ENCODE measurements at regions not wholly inside any gene's neighbourhood (a gene's known extent, or its start where the extent isn't known, plus 50 kb on each side); places are given as distances from the start of the nearest gene placed in this dataset.

- H3K4me1 Mint-ChIP-seq (ENCODE audit: low read depth): peaks cover 70% of the 10 kb centered on the region
- intact Hi-C loops (cut with micrococcal nuclease): no loop called here
- no peaks in the 10 kb centered on the region for H3K36me3 Mint-ChIP-seq (ENCODE audit: low read depth)
Observed at GRCh38 chr15:70497661-70498060, 265.7 kb downstream of the UACA start.

GRCh38 chr15:70495991-70496599 lies 267.3 kb downstream of the UACA start:
- H3K27ac Mint-ChIP-seq: peak overlapping the region; percentile 26
- H3K9me3 Mint-ChIP-seq: no peaks in the 10 kb centered on the region
- H3K27me3 Mint-ChIP-seq: peaks cover 61% of the 10 kb centered on the region
- intact Hi-C loops (cut with micrococcal nuclease): no loop called here
- no peaks in the 10 kb centered on the region for H3K36me3 Mint-ChIP-seq (ENCODE audit: low read depth)
- H3K4me1 Mint-ChIP-seq (ENCODE audit: low read depth): peaks cover 73% of the 10 kb centered on the region
- no peak overlapping the region for H3K4me3 Mint-ChIP-seq

More at GRCh38 chr15:70497661-70498060, 265.7 kb downstream of the UACA start:
- H3K4me3 Mint-ChIP-seq: no peak overlapping the region
- no peaks in the 10 kb centered on the region for H3K9me3 Mint-ChIP-seq
- peaks cover 70% of the 10 kb centered on the region for H3K27me3 Mint-ChIP-seq
- H3K27ac Mint-ChIP-seq: peak overlapping the region; percentile 7

- Mint-ChIP-seq H3K4me1 (ENCODE audit: low read depth) (peaks cover 75% of the 10 kb centered on the region), H3K36me3 (ENCODE audit: low read depth) (no peaks in the 10 kb centered on the region), H3K27me3 (peaks cover 64% of the 10 kb centered on the region), H3K27ac (peak overlapping the region; percentile 99), H3K4me3 (no peak overlapping the region), H3K9me3 (no peaks in the 10 kb centered on the region)
- intact Hi-C loops (cut with micrococcal nuclease): no loop called here
Observed at GRCh38 chr15:70494852-70495571, 268.3 kb downstream of the UACA start.

- Mint-ChIP-seq H3K9me3 (no peaks in the 10 kb centered on the region), H3K27ac (peak overlapping the region; percentile 99), H3K4me1 (ENCODE audit: low read depth) (peaks cover 75% of the 10 kb centered on the region), H3K4me3 (no peak overlapping the region), H3K36me3 (ENCODE audit: low read depth) (no peaks in the 10 kb centered on the region), H3K27me3 (peaks cover 67% of the 10 kb centered on the region)
- intact Hi-C loops (cut with micrococcal nuclease): no loop called here
Observed at GRCh38 chr15:70494517-70494851, 268.9 kb downstream of the UACA start.

GRCh38 chr15:70493787-70494516 lies 269.4 kb downstream of the UACA start:
- H3K9me3 Mint-ChIP-seq: no peaks in the 10 kb centered on the region
- H3K27ac Mint-ChIP-seq: peak overlapping the region; percentile 99
- intact Hi-C loops (cut with micrococcal nuclease): no loop called here
- H3K27me3 Mint-ChIP-seq: peaks cover 65% of the 10 kb centered on the region
- no peak overlapping the region for H3K4me3 Mint-ChIP-seq
- H3K36me3 Mint-ChIP-seq (ENCODE audit: low read depth): no peaks in the 10 kb centered on the region
- peaks cover 80% of the 10 kb centered on the region for H3K4me1 Mint-ChIP-seq (ENCODE audit: low read depth)

- Mint-ChIP-seq H3K36me3 (ENCODE audit: low read depth) (no peaks in the 10 kb centered on the region), H3K9me3 (no peaks in the 10 kb centered on the region), H3K27me3 (peaks cover 62% of the 10 kb centered on the region), H3K4me1 (ENCODE audit: low read depth) (peaks cover 85% of the 10 kb centered on the region), H3K4me3 (no peak overlapping the region), H3K27ac (peak overlapping the region; percentile 99)
- intact Hi-C loops (cut with micrococcal nuclease): no loop called here
Observed at GRCh38 chr15:70493376-70493775, 270.0 kb downstream of the UACA start.

- Mint-ChIP-seq H3K27me3 (peaks cover 53% of the 10 kb centered on the region), H3K36me3 (ENCODE audit: low read depth) (no peaks in the 10 kb centered on the region), H3K9me3 (no peaks in the 10 kb centered on the region), H3K4me3 (peak overlapping the region; percentile 64), H3K4me1 (ENCODE audit: low read depth) (peaks cover 86% of the 10 kb centered on the region), H3K27ac (peak overlapping the region; percentile 99)
- intact Hi-C loops (cut with micrococcal nuclease): loop anchor here (1.0 kb wide), 1 partner anchor 20 kb away; no protein-coding TSS in a partner anchor
Observed at GRCh38 chr15:70492240-70493177, 270.8 kb downstream of the UACA start.

- Mint-ChIP-seq H3K36me3 (ENCODE audit: low read depth) (no peaks in the 10 kb centered on the region), H3K4me1 (ENCODE audit: low read depth) (peaks cover 93% of the 10 kb centered on the region), H3K27me3 (peaks cover 49% of the 10 kb centered on the region), H3K9me3 (no peaks in the 10 kb centered on the region), H3K27ac (peak overlapping the region; percentile 99), H3K4me3 (peak overlapping the region; percentile 64)
- intact Hi-C loops (cut with micrococcal nuclease): loop anchor here (1.0 kb wide), 1 partner anchor 21 kb away; no protein-coding TSS in a partner anchor
Observed at GRCh38 chr15:70491641-70492040, 271.7 kb downstream of the UACA start.

GRCh38 chr15:70491201-70491621 lies 272.1 kb downstream of the UACA start:
- H3K4me1 Mint-ChIP-seq (ENCODE audit: low read depth): peaks cover 97% of the 10 kb centered on the region
- H3K27me3 Mint-ChIP-seq: peaks cover 45% of the 10 kb centered on the region
- no peaks in the 10 kb centered on the region for H3K9me3 Mint-ChIP-seq
- H3K4me3 Mint-ChIP-seq: no peak overlapping the region
- intact Hi-C loops (cut with micrococcal nuclease): no loop called here
- peak overlapping the region; percentile 99 for H3K27ac Mint-ChIP-seq
- no peaks in the 10 kb centered on the region for H3K36me3 Mint-ChIP-seq (ENCODE audit: low read depth)

GRCh38 chr15:70490838-70491155 lies 272.6 kb downstream of the UACA start:
- no peak overlapping the region for H3K4me3 Mint-ChIP-seq
- peaks cover 42% of the 10 kb centered on the region for H3K27me3 Mint-ChIP-seq
- intact Hi-C loops (cut with micrococcal nuclease): no loop called here
- peak overlapping the region; percentile 99 for H3K27ac Mint-ChIP-seq
- H3K4me1 Mint-ChIP-seq (ENCODE audit: low read depth): peaks cover 99% of the 10 kb centered on the region
- no peaks in the 10 kb centered on the region for H3K36me3 Mint-ChIP-seq (ENCODE audit: low read depth)
- no peaks in the 10 kb centered on the region for H3K9me3 Mint-ChIP-seq

GRCh38 chr15:70490148-70490837 lies 273.1 kb downstream of the UACA start:
- H3K36me3 Mint-ChIP-seq (ENCODE audit: low read depth): no peaks in the 10 kb centered on the region
- no peak overlapping the region for H3K4me3 Mint-ChIP-seq
- peaks cover 99% of the 10 kb centered on the region for H3K4me1 Mint-ChIP-seq (ENCODE audit: low read depth)
- intact Hi-C loops (cut with micrococcal nuclease): no loop called here
- no peaks in the 10 kb centered on the region for H3K9me3 Mint-ChIP-seq
- peak overlapping the region; percentile 99 for H3K27ac Mint-ChIP-seq
- peaks cover 39% of the 10 kb centered on the region for H3K27me3 Mint-ChIP-seq

- Mint-ChIP-seq H3K27me3 (peaks cover 36% of the 10 kb centered on the region), H3K9me3 (no peaks in the 10 kb centered on the region), H3K4me3 (no peak overlapping the region), H3K27ac (peak overlapping the region; percentile 99), H3K36me3 (ENCODE audit: low read depth) (no peaks in the 10 kb centered on the region), H3K4me1 (ENCODE audit: low read depth) (peaks cover 98% of the 10 kb centered on the region)
- intact Hi-C loops (cut with micrococcal nuclease): loop anchor here (1.0 to 5.0 kb wide), 2 partner anchors 912 to 966 kb away; no protein-coding TSS in a partner anchor
Observed at GRCh38 chr15:70488941-70489848, 274.2 kb downstream of the UACA start.

Measured in dendritic cell treated with granulocyte-macrophage colony-stimulating factor and Interleukin-4, amounts not matched to agents 40 ng/mL and 50 ng/mL, for 4 days (primary cell).